HG03571 (cell line): ENCODE measurements at regions not wholly inside any gene's neighbourhood (a gene's known extent, or its start where the extent isn't known, plus 50 kb on each side); places are given as distances from the start of the nearest gene placed in this dataset.
"Not testable (repeated sequence)": the region's sequence is repeated elsewhere in the genome, so short reads cannot be mapped to it uniquely, and the experiment has no call there.

Source experiments
- ATAC-seq: cut with Tn5 transposase; IDR thresholded peaks from one replicate; pipeline ENCODE4 v1.9.1; 2021; ENCODE audit not compliant: unreplicated experiment

- no peak for ATAC-seq
Measured at GRCh38 chr7:131802195-131802864, 245.9 kb upstream of the PODXL start.

GRCh38 chr7:131800531-131800930, 244.1 kb upstream of the PODXL start:
- ATAC-seq = no peak

GRCh38 chr7:131800008-131800407, 243.6 kb upstream of the PODXL start:
- ATAC-seq = no peak

- no peak for ATAC-seq
Measured at GRCh38 chr7:131797841-131798240, 241.4 kb upstream of the PODXL start.

GRCh38 chr7:131795400-131795799, 239.0 kb upstream of the PODXL start:
- no peak for ATAC-seq

- no peak for ATAC-seq
Measured at GRCh38 chr7:131792311-131792710, 235.9 kb upstream of the PODXL start.

- ATAC-seq = no peak
Measured at GRCh38 chr7:131787101-131787500, 230.7 kb upstream of the PODXL start.

GRCh38 chr7:131786204-131786603, 229.8 kb upstream of the PODXL start:
- ATAC-seq = no peak

GRCh38 chr7:131778601-131779000, 222.2 kb upstream of the PODXL start:
- no peak for ATAC-seq

GRCh38 chr7:131774419-131775220, 218.2 kb upstream of the PODXL start:
- no peak for ATAC-seq

GRCh38 chr7:131773413-131773812, 217.0 kb upstream of the PODXL start:
- ATAC-seq = no peak

- no peak for ATAC-seq
Measured at GRCh38 chr7:131769241-131769640, 212.8 kb upstream of the PODXL start.

- ATAC-seq = no peak
Measured at GRCh38 chr7:131767591-131767990, 211.2 kb upstream of the PODXL start.

GRCh38 chr7:131765575-131765974, 209.1 kb upstream of the PODXL start:
- ATAC-seq = no peak

- ATAC-seq = no peak
Measured at GRCh38 chr7:131764143-131764775, 207.8 kb upstream of the PODXL start.

- ATAC-seq = no peak
Measured at GRCh38 chr7:131762753-131763152, 206.3 kb upstream of the PODXL start.

GRCh38 chr7:131755801-131756200, 199.4 kb upstream of the PODXL start:
- ATAC-seq = not testable (repeated sequence)

- no peak for ATAC-seq
Measured at GRCh38 chr7:131753620-131754222, 197.3 kb upstream of the PODXL start.

- ATAC-seq = no peak
Measured at GRCh38 chr7:131747658-131748232, 191.3 kb upstream of the PODXL start.

- no peak for ATAC-seq
Measured at GRCh38 chr7:131745390-131746248, 189.2 kb upstream of the PODXL start.
